K562 (cell line): ENCODE measurements at regions not wholly inside any gene's neighbourhood (a gene's known extent, or its start where the extent isn't known, plus 50 kb on each side); places are given as distances from the start of the nearest gene placed in this dataset.

Experiments used
- ATAC-seq: fragments of 200-7000 bp; cut with Tn5 transposase; 3 replicates; pipeline ENCODE4 v1.9.1; 2020; ENCODE audit warnings: moderate library complexity
- BruUV-seq: library from RNA; stranded (reverse); fragments of 400-500 nt; replicated peaks from 2 replicates; lab custom pipeline; 2021; lab: Mats Ljungman, UMichigan
- CTCF ChIA-PET: fragments of 300-600 bp; formaldehyde crosslinking; extraction: SDS; loops from one replicate; lab custom pipeline; 2021; ENCODE audit warnings: low intra/inter-chr PET ratio; lab: Yijun Ruan, JAX
- POLR2A ChIA-PET: fragments of 300-600, 350-650 bp; sonication (Branson Sonifier 250); formaldehyde crosslinking; extraction: SDS; loops from one replicate; lab custom pipeline; 2021; ENCODE audit warnings: antibody characterized with exemption, inconsistent platforms; lab: Yijun Ruan, JAX
- DNase-seq, 4 experiments: peaks; one replicate each; pipeline versions ENCODE4 v3.0.0 to v3.0.0-alpha.2; 2011 to 2018; ENCODE audit warnings: low spot score in 3 of 4, mixed read lengths in 3 of 4; ENCODE audit errors: extremely low read depth in 1 of 4
- FAIRE-seq: peaks from 2 replicates; lab custom pipeline; 2011; peaks lifted over from hg19 to GRCh38; lab: Jason Lieb, UNC
- H2AFZ ChIP-seq: 2 replicates; pipeline ENCODE4 v1.6.0; 2011; ENCODE audit warnings: low read depth, low read length, control low read depth, inconsistent platforms
- H3K27ac ChIP-seq: fragments of 200-600 bp; 3 replicates; pipeline ENCODE4 v1.8.0; 2011; ENCODE audit warnings: low read depth, mild to moderate bottlenecking, control low read depth, inconsistent platforms, low read length, moderate library complexity, mixed read lengths; ENCODE audit errors: extremely low read depth
- H3K27me3 ChIP-seq, 2 experiments: fragments of 300-600 bp in 1 of 2; 2 replicates in 1 of 2; 3 replicates in 1 of 2; pipeline versions ENCODE4 v1.6.0 to v1.8.0; 2011; ENCODE audit warnings: inconsistent platforms in 2 of 2, low read length in 2 of 2, mild to moderate bottlenecking in 1 of 2, mixed read lengths in 1 of 2, moderate library complexity in 1 of 2; ENCODE audit not compliant: control insufficient read depth in 2 of 2, insufficient read depth in 2 of 2
- H3K36me3 ChIP-seq: fragments of 300-600 bp; 3 replicates; pipeline ENCODE4 v1.8.0; 2011; ENCODE audit warnings: mild to moderate bottlenecking, low read length, inconsistent platforms; ENCODE audit not compliant: control insufficient read depth, insufficient read depth
- H3K4me1 ChIP-seq, 2 experiments: fragments of 200-600 bp in 1 of 2; replicated peaks in 1 of 2; 2 replicates in 1 of 2; 3 replicates in 1 of 2; pipeline versions ENCODE4 v1.5.1 to v1.8.0; 2011; ENCODE audit warnings: inconsistent platforms in 2 of 2, low read length in 2 of 2, mild to moderate bottlenecking in 1 of 2, mixed read lengths in 1 of 2, moderate library complexity in 1 of 2; ENCODE audit not compliant: control insufficient read depth in 2 of 2, insufficient read depth in 2 of 2
- H3K4me2 ChIP-seq: 2 replicates; pipeline ENCODE4 v1.6.1; 2011; ENCODE audit warnings: low read length, control low read depth, inconsistent platforms, mixed read lengths; ENCODE audit not compliant: insufficient read depth
- H3K4me3 ChIP-seq: fragments of 200-600 bp; sonication (generic), shearing (Covaris generic); 2 replicates; pipeline ENCODE4 v1.5.1; 2016; ENCODE audit warnings: control low read depth, inconsistent platforms
- H3K79me2 ChIP-seq: fragments of 200-600 bp; 3 replicates; pipeline ENCODE4 v1.8.0; 2011; ENCODE audit warnings: low read length, inconsistent platforms; ENCODE audit not compliant: control insufficient read depth, insufficient read depth
- H3K9ac ChIP-seq, 2 experiments: 2 replicates each; pipeline versions ENCODE4 v1.6.0 to v1.6.1; 2011; ENCODE audit warnings: low read depth in 2 of 2, low read length in 2 of 2, control low read depth in 1 of 2, inconsistent platforms in 1 of 2, mild to moderate bottlenecking in 1 of 2, mixed read lengths in 1 of 2; ENCODE audit not compliant: insufficient read depth in 1 of 2
- H3K9me1 ChIP-seq: one replicate; pipeline ENCODE4 v1.6.0; 2011; ENCODE audit warnings: inconsistent platforms, mild to moderate bottlenecking, low read length, moderate library complexity; ENCODE audit not compliant: control insufficient read depth, insufficient read depth
- H3K9me3 ChIP-seq: replicated peaks from 2 replicates; pipeline ENCODE4 v1.5.1; 2011; ENCODE audit warnings: low read depth, low read length, inconsistent platforms; ENCODE audit not compliant: control insufficient read depth, insufficient read depth
- H4K20me1 ChIP-seq: replicated peaks from 2 replicates; pipeline ENCODE4 v1.6.1; 2011; ENCODE audit warnings: low read length, inconsistent platforms, mixed read lengths; ENCODE audit not compliant: control insufficient read depth, insufficient read depth
- HNRNPLL ChIP-seq: fragments of 200-400 bp; formaldehyde crosslinking; IDR thresholded peaks from 2 replicates; pipeline ENCODE4 v1.6.1; 2017; ENCODE audit warnings: low read length, low read depth, mild to moderate bottlenecking; ENCODE audit not compliant: poor library complexity, severe bottlenecking
- NFE2L1 ChIP-seq: fragments of 450-650 bp; IDR thresholded peaks from 2 replicates; pipeline ENCODE4 v1.6.1; 2016; ENCODE audit warnings: missing genetic modification characterization, low read depth, mild to moderate bottlenecking, missing compliant biosample characterization, moderate library complexity, borderline replicate concordance
- RAD21 ChIP-seq, 2 experiments: fragments of 250-450 bp in 1 of 2; fragments of 450-650 bp in 1 of 2; sonication (Bioruptor Pico) in 1 of 2; formaldehyde crosslinking in 1 of 2; IDR thresholded peaks in 1 of 2; conservative IDR thresholded peaks in 1 of 2; 2 replicates each; pipeline versions ENCODE4 v1.4.0 to v1.8.0; 2020 to 2022; ENCODE audit warnings: mild to moderate bottlenecking in 2 of 2, moderate library complexity in 1 of 2
- WGBS: fragments of 100-300 bp; shearing (Covaris generic); methylation state at CpG from one replicate; pipeline ENCODE4 v1.1.6; 2016; ENCODE audit warnings: low coverage, mixed read lengths; ENCODE audit not compliant: insufficient coverage; ENCODE audit errors: missing lambda C conversion rate; 5-methylcytosine and 5-hydroxymethylcytosine counted together
- in situ Hi-C: fragments of 300-500 bp; cut with MboI; formaldehyde crosslinking; loops from 4 replicates; pipeline ENCODE4 v1.15.0; 2018; ENCODE audit warnings: inconsistent platforms, mixed read lengths
- intact Hi-C: fragments of 100-400 bp; cut with micrococcal nuclease; formaldehyde crosslinking; loops from 2 replicates; pipeline ENCODE4 v1.14.2; 2022
- TF ChIP-seq, protein P1 (sequence below): IDR thresholded peaks from 2 replicates; pipeline ENCODE4 v1.6.1; 2016; ENCODE audit warnings: missing genetic modification characterization, missing compliant biosample characterization

DNA sequence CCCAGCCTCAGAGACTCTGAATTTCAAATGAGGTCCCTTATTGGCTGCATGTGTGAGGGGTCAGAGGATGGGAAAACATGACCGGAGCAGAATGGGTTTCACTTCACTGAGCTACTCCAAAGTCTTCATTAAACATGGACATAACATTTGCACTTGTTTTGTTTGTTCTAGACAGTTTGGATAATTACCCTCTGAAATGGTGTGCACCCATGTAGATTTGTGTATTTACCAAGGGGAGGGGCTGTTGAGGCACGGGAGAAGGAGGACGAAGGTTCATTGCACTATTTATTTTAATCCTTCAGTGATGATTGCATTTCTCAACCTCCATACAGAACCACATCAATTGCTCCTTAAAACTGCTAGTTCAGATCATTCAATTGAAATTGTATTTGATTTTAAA, 364.2 kb downstream of the TFAP2B start:
- intact Hi-C loops (no loop called here), in situ Hi-C loops (no loop called here)
- no peak overlapping the region for H3K4me3 ChIP-seq
- peak; percentile 29; the same call in 1 of the 3 replicates for ATAC-seq
- ChIA-PET POLR2A (no interaction called here), CTCF (no interaction called here)
- H2AFZ ChIP-seq = peak overlapping the region; percentile 46; the same call in 1 of the 2 replicates
- H3K9ac ChIP-seq = no peak overlapping the region
- DNase-seq = no peak
- FAIRE-seq = no peak
- H3K9me3 ChIP-seq = no peaks in the 10 kb centered on the region
- no peaks in the 10 kb centered on the region for H4K20me1 ChIP-seq
- no peaks in the 10 kb centered on the region for H3K4me1 ChIP-seq
- H3K4me2 ChIP-seq = no peak overlapping the region
- TF ChIP-seq NFE2L1 (tag) (no peak), RAD21 (CRISPR knock-in tag; conservative IDR thresholded peaks at IDR 0.05 in 1 of 2, IDR thresholded peaks at IDR 0.05 in 1 of 2) (0 out of 4 replicates have a peak, but pooled peaks of 1 of the 2 experiments have one; percentile 2), HNRNPLL (no peak)
- TF ChIP-seq, protein P1, sequence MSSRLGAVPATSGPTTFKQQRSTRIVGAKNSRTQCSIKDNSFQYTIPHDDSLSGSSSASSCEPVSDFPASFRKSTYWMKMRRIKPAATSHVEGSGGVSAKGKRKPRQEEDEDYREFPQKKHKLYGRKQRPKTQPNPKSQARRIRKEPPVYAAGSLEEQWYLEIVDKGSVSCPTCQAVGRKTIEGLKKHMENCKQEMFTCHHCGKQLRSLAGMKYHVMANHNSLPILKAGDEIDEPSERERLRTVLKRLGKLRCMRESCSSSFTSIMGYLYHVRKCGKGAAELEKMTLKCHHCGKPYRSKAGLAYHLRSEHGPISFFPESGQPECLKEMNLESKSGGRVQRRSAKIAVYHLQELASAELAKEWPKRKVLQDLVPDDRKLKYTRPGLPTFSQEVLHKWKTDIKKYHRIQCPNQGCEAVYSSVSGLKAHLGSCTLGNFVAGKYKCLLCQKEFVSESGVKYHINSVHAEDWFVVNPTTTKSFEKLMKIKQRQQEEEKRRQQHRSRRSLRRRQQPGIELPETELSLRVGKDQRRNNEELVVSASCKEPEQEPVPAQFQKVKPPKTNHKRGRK (tag) = no peak
- no peaks in the 10 kb centered on the region for H3K27me3 ChIP-seq
- no peaks in the 10 kb centered on the region for H3K36me3 ChIP-seq
- H3K79me2 ChIP-seq = no peaks in the 10 kb centered on the region
- no peak overlapping the region for H3K27ac ChIP-seq
- BruUV-seq = no TSS peak
- no peaks in the 10 kb centered on the region for H3K9me1 ChIP-seq
- WGBS = 23% methylated on average over 3 of the region's 3 CpGs
